Liver (tissue), 3 donors: ENCODE measurements at regions not wholly inside any gene's neighbourhood (a gene's known extent, or its start where the extent isn't known, plus 50 kb on each side); places are given as distances from the start of the nearest gene placed in this dataset.

Experiments
- CTCF ChIP-seq: fragments of 150-350 bp; IDR thresholded peaks from 2 replicates; pipeline ENCODE4 v1.5.1; 2017; ENCODE audit warnings: improper control_type of control experiment, low read depth, low read length; ENCODE audit not compliant: missing input control
- GABPA ChIP-seq, 2 donors: IDR thresholded peaks in 1 of 2; conservative IDR thresholded peaks in 1 of 2; 2 replicates each; pipeline ENCODE4 v1.6.1; 2016; ENCODE audit warnings: antibody characterized with exemption in 2 of 2, mild to moderate bottlenecking in 1 of 2, moderate library complexity in 1 of 2
- HNF4G ChIP-seq: IDR thresholded peaks from 2 replicates; pipeline ENCODE4 v1.6.1; 2016; ENCODE audit warnings: antibody characterized with exemption
- JUND ChIP-seq, 2 donors: IDR thresholded peaks; 2 replicates each; pipeline ENCODE4 v1.6.1; 2016; ENCODE audit warnings: antibody characterized with exemption in 2 of 2
- MAX ChIP-seq: IDR thresholded peaks from 2 replicates; pipeline ENCODE4 v1.6.1; 2016; ENCODE audit warnings: antibody characterized with exemption
- RAD21 ChIP-seq, 2 donors: IDR thresholded peaks; 2 replicates each; pipeline ENCODE4 v1.6.1; 2016; ENCODE audit warnings: antibody characterized with exemption in 2 of 2, mild to moderate bottlenecking in 2 of 2
- REST ChIP-seq: IDR thresholded peaks from 2 replicates; pipeline ENCODE4 v1.6.1; 2016; ENCODE audit warnings: antibody characterized with exemption, mild to moderate bottlenecking
- SP1 ChIP-seq: IDR thresholded peaks from 2 replicates; pipeline ENCODE4 v1.6.1; 2018; ENCODE audit warnings: antibody characterized with exemption, mild to moderate bottlenecking
- TAF1 ChIP-seq: conservative IDR thresholded peaks from 2 replicates; pipeline ENCODE4 v1.6.1; 2016; ENCODE audit warnings: antibody characterized with exemption, mild to moderate bottlenecking
- ZBTB33 ChIP-seq: IDR thresholded peaks from 2 replicates; pipeline ENCODE4 v1.6.1; 2016; ENCODE audit warnings: antibody characterized with exemption
- TF ChIP-seq, protein P1 (sequence below): IDR thresholded peaks from 2 replicates; pipeline ENCODE4 v1.6.1; 2016; ENCODE audit warnings: antibody characterized with exemption
- donor health status: healthy.
- donor health status: healthy.

- TF ChIP-seq CTCF (no peak), RAD21 (IDR thresholded peaks at IDR 0.05) (no peak), GABPA (IDR thresholded peaks at IDR 0.05 in 1 of 2, conservative IDR thresholded peaks at IDR 0.05 in 1 of 2) (no peak), MAX (no peak), HNF4G (no peak), TAF1 (no peak), SP1 (no peak), ZBTB33 (no peak), REST (no peak), JUND (IDR thresholded peaks at IDR 0.05) (no peak)
- TF ChIP-seq, protein P1, sequence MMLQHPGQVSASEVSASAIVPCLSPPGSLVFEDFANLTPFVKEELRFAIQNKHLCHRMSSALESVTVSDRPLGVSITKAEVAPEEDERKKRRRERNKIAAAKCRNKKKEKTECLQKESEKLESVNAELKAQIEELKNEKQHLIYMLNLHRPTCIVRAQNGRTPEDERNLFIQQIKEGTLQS = no peak
Observed at GRCh38 chr14:98822917-98823316, 449.1 kb downstream of the BCL11B start.
